ENCODE measurements at regions not wholly inside any gene's neighbourhood (a gene's known extent, or its start where the extent isn't known, plus 50 kb on each side); places are given as distances from the start of the nearest gene placed in this dataset.

- H4K20me1 ChIP-seq (ENCODE audit: control insufficient read depth, insufficient read depth, low read length, poor library complexity, severe bottlenecking), result no peaks in the 10 kb centered on the region
- POLR2A ChIA-PET, result no interaction called here
- ATAC-seq (ENCODE audit: low read depth) (no peak), DNase-seq (no peak)
- Mint-ChIP-seq H3K27me3 (peaks cover 4% of the 10 kb centered on the region), H3K4me1 (no peaks in the 10 kb centered on the region), H3K9me3 (ENCODE audit: insufficient read depth) (no peaks in the 10 kb centered on the region), H3K27ac (no peak overlapping the region), H3K4me3 (no peak overlapping the region)
- H2AFZ ChIP-seq (ENCODE audit: insufficient read depth, low read depth, low read length, poor library complexity, severe bottlenecking), result no peak overlapping the region
- WGBS (ENCODE audit: insufficient coverage), result 100% methylated on average over 3 of the region's 4 CpGs
- H3K9me3 ChIP-seq (ENCODE audit: control extremely low read depth in 1 of 3, control insufficient read depth in 2 of 3, insufficient read depth in 1 of 3, low read length in 2 of 3), result no peaks in the 10 kb centered on the region
- no peaks in the 10 kb centered on the region for H3K4me1 ChIP-seq (ENCODE audit: control insufficient read depth in 2 of 2, insufficient read depth in 2 of 2, low read length in 2 of 2)
- CTCF ChIA-PET, result interaction anchor here (0.6 kb wide), 1 partner anchor 31 kb away, joined by 3 read pairs; no protein-coding TSS in a partner anchor
- H3K9ac ChIP-seq (ENCODE audit: low read length), result no peak overlapping the region
- H3K79me2 ChIP-seq (ENCODE audit: control insufficient read depth, insufficient read depth, low read length), result no peaks in the 10 kb centered on the region
- H3K36me3 ChIP-seq (replicated peaks in 1 of 2; ENCODE audit: control extremely low read depth in 1 of 2, control insufficient read depth in 1 of 2, extremely low read depth in 1 of 2, insufficient read depth in 2 of 2, low read length in 1 of 2), result no peaks in the 10 kb centered on the region
- no peak overlapping the region for H3K4me2 ChIP-seq (replicated peaks; ENCODE audit: low read depth, low read length, poor library complexity, severe bottlenecking)
- TF ChIP-seq CTCF (IDR thresholded peaks at IDR 0.05) (no peak), EZH2 (IDR thresholded peaks at IDR 0.05; ENCODE audit: borderline replicate concordance, insufficient read depth, low read depth, low read length, poor library complexity, severe bottlenecking) (no peak)
- H3K27me3 ChIP-seq (replicated peaks in 1 of 4; ENCODE audit: control extremely low read depth in 1 of 4, control insufficient read depth in 3 of 4, insufficient read depth in 4 of 4, low read length in 3 of 4), result no peaks in the 10 kb centered on the region
- intact Hi-C loops (cut with micrococcal nuclease), result no loop called here
- no peak overlapping the region for H3K4me3 ChIP-seq (ENCODE audit: control extremely low read depth in 1 of 5, extremely low read depth in 1 of 5, insufficient read depth in 1 of 5, low read depth in 2 of 5, low read length in 4 of 5)
- no peak overlapping the region for H3K27ac ChIP-seq (ENCODE audit: low read length in 2 of 2)
Observed at GRCh38 chr2:215791481-215791937, 221.8 kb downstream of the MREG start.

- Mint-ChIP-seq H3K9me3 (ENCODE audit: insufficient read depth) (no peaks in the 10 kb centered on the region), H3K27ac (no peak overlapping the region), H3K4me3 (no peak overlapping the region), H3K4me1 (no peaks in the 10 kb centered on the region), H3K27me3 (no peaks in the 10 kb centered on the region)
- no peak overlapping the region for H3K9ac ChIP-seq (ENCODE audit: low read length)
- intact Hi-C loops (cut with micrococcal nuclease), result no loop called here
- ChIA-PET CTCF (no interaction called here), POLR2A (no interaction called here)
- H3K9me3 ChIP-seq (ENCODE audit: control extremely low read depth in 1 of 3, control insufficient read depth in 2 of 3, insufficient read depth in 1 of 3, low read length in 2 of 3), result no peaks in the 10 kb centered on the region
- TF ChIP-seq CTCF (IDR thresholded peaks at IDR 0.05), result no peak
- TF ChIP-seq EZH2 (IDR thresholded peaks at IDR 0.05; ENCODE audit: borderline replicate concordance, insufficient read depth, low read depth, low read length, poor library complexity, severe bottlenecking), result no peak
- ATAC-seq (ENCODE audit: low read depth) (no peak), DNase-seq (no peak)
- WGBS (ENCODE audit: insufficient coverage), result 92% methylated on average over 1 of the region's 6 CpGs
- no peaks in the 10 kb centered on the region for H3K79me2 ChIP-seq (ENCODE audit: control insufficient read depth, insufficient read depth, low read length)
- H3K36me3 ChIP-seq (replicated peaks in 1 of 2; ENCODE audit: control extremely low read depth in 1 of 2, control insufficient read depth in 1 of 2, extremely low read depth in 1 of 2, insufficient read depth in 2 of 2, low read length in 1 of 2), result no peaks in the 10 kb centered on the region
- no peak overlapping the region for H2AFZ ChIP-seq (ENCODE audit: insufficient read depth, low read depth, low read length, poor library complexity, severe bottlenecking)
- H3K27me3 ChIP-seq (replicated peaks in 1 of 4; ENCODE audit: control extremely low read depth in 1 of 4, control insufficient read depth in 3 of 4, insufficient read depth in 4 of 4, low read length in 3 of 4), result no peaks in the 10 kb centered on the region
- no peak overlapping the region for H3K4me3 ChIP-seq (ENCODE audit: control extremely low read depth in 1 of 5, extremely low read depth in 1 of 5, insufficient read depth in 1 of 5, low read depth in 2 of 5, low read length in 4 of 5)
- H3K4me1 ChIP-seq (ENCODE audit: control insufficient read depth in 2 of 2, insufficient read depth in 2 of 2, low read length in 2 of 2), result no peaks in the 10 kb centered on the region
- no peak overlapping the region for H3K4me2 ChIP-seq (replicated peaks; ENCODE audit: low read depth, low read length, poor library complexity, severe bottlenecking)
- no peak overlapping the region for H3K27ac ChIP-seq (ENCODE audit: low read length in 2 of 2)
- H4K20me1 ChIP-seq (ENCODE audit: control insufficient read depth, insufficient read depth, low read length, poor library complexity, severe bottlenecking), result no peaks in the 10 kb centered on the region
Observed at GRCh38 chr2:215790523-215791421, 222.6 kb downstream of the MREG start.
